IMR-90 (cell line): ENCODE measurements at regions not wholly inside any gene's neighbourhood (a gene's known extent, or its start where the extent isn't known, plus 50 kb on each side); places are given as distances from the start of the nearest gene placed in this dataset.

Experiments used
- ATAC-seq: fragments of 200-7000 bp; cut with Tn5 transposase; 2 replicates; pipeline ENCODE4 v1.9.1; 2020; ENCODE audit warnings: low read depth, mild to moderate bottlenecking, moderate library complexity
- BruUV-seq: library from RNA; stranded (reverse); fragments of 400-500 nt; replicated peaks from 2 replicates; lab custom pipeline; 2021; lab: Mats Ljungman, UMichigan
- CTCF ChIA-PET: fragments of 300-600 bp; formaldehyde crosslinking; extraction: SDS; loops from one replicate; lab custom pipeline; 2021; ENCODE audit warnings: antibody characterized with exemption; lab: Yijun Ruan, JAX
- POLR2A ChIA-PET: fragments of 300-600 bp; sonication (Branson Sonifier 250); formaldehyde crosslinking; loops from one replicate; lab custom pipeline; 2022; ENCODE audit warnings: antibody characterized with exemption; ENCODE audit not compliant: unreplicated experiment; lab: Charles Lee
- DNase-seq: peaks from one replicate; pipeline ENCODE4 v3.0.0; 2013
- H2AFZ ChIP-seq: replicated peaks from 2 replicates; pipeline ENCODE3; 2013; ENCODE audit warnings: low read length, mild to moderate bottlenecking; ENCODE audit not compliant: poor library complexity
- H2AK5ac ChIP-seq: 2 replicates; pipeline ENCODE4 v1.6.1; 2013; ENCODE audit warnings: low read depth, low read length, inconsistent platforms
- H2AK9ac ChIP-seq: replicated peaks from 2 replicates; pipeline ENCODE3; 2013; ENCODE audit warnings: mild to moderate bottlenecking, low read depth, low read length, moderate library complexity; ENCODE audit not compliant: poor library complexity
- H2BK120ac ChIP-seq: 2 replicates; pipeline ENCODE4 v1.6.1; 2013; ENCODE audit warnings: low read depth, low read length, inconsistent platforms
- H2BK15ac ChIP-seq: 3 replicates; pipeline ENCODE4 v1.6.1; 2013; ENCODE audit warnings: low read depth, low read length, inconsistent platforms
- H2BK20ac ChIP-seq: 2 replicates; pipeline ENCODE4 v1.6.1; 2013; ENCODE audit warnings: low read depth, mild to moderate bottlenecking, inconsistent platforms, low read length, moderate library complexity
- H2BK5ac ChIP-seq: 2 replicates; pipeline ENCODE4 v1.6.1; 2013; ENCODE audit warnings: mild to moderate bottlenecking, low read depth, low read length, inconsistent platforms; ENCODE audit not compliant: poor library complexity, severe bottlenecking
- H3K14ac ChIP-seq: replicated peaks from 2 replicates; pipeline ENCODE4 v1.6.1; 2013; ENCODE audit warnings: low read depth, low read length, inconsistent platforms
- H3K18ac ChIP-seq: 2 replicates; pipeline ENCODE4 v1.6.1; 2013; ENCODE audit warnings: low read depth, low read length, control low read depth
- H3K23ac ChIP-seq: 2 replicates; pipeline ENCODE4 v1.6.1; 2013; ENCODE audit warnings: low read depth, low read length, inconsistent platforms
- H3K27ac ChIP-seq: 2 replicates; pipeline ENCODE4 v1.5.1; 2013; ENCODE audit warnings: mild to moderate bottlenecking, control low read depth, low read length; ENCODE audit not compliant: insufficient read depth
- H3K27me3 ChIP-seq: 2 replicates; pipeline ENCODE4 v1.6.1; 2013; ENCODE audit warnings: low read length; ENCODE audit not compliant: control insufficient read depth, insufficient read depth
- H3K36me3 ChIP-seq: 2 replicates; pipeline ENCODE4 v1.6.1; 2013; ENCODE audit warnings: low read length, mixed read lengths; ENCODE audit not compliant: control insufficient read depth, insufficient read depth
- H3K4ac ChIP-seq: 2 replicates; pipeline ENCODE4 v1.6.1; 2013; ENCODE audit warnings: low read depth, low read length, inconsistent platforms
- H3K4me1 ChIP-seq: 2 replicates; pipeline ENCODE4 v1.6.1; 2013; ENCODE audit warnings: low read length, mixed read lengths; ENCODE audit not compliant: control insufficient read depth, insufficient read depth
- H3K4me2 ChIP-seq: 2 replicates; pipeline ENCODE4 v1.6.1; 2013; ENCODE audit warnings: low read depth, mild to moderate bottlenecking, control low read depth, low read length, moderate library complexity
- H3K4me3 ChIP-seq: 2 replicates; pipeline ENCODE4 v1.5.1; 2013; ENCODE audit warnings: low read depth, mild to moderate bottlenecking, control low read depth, low read length, moderate library complexity; ENCODE audit not compliant: insufficient read depth
- H3K56ac ChIP-seq: 2 replicates; pipeline ENCODE4 v1.6.1; 2013; ENCODE audit warnings: low read length, inconsistent platforms; ENCODE audit not compliant: insufficient read depth; ENCODE audit errors: extremely low read depth
- H3K79me1 ChIP-seq, 2 experiments: 2 replicates each; pipeline ENCODE4 v1.6.1; 2013; ENCODE audit warnings: low read length in 2 of 2, inconsistent platforms in 1 of 2, low read depth in 1 of 2
- H3K9ac ChIP-seq: 2 replicates; pipeline ENCODE4 v1.6.1; 2013; ENCODE audit warnings: low read depth, low read length, control low read depth
- H3K9me1 ChIP-seq: 2 replicates; pipeline ENCODE4 v1.6.1; 2013; ENCODE audit warnings: low read length, inconsistent platforms; ENCODE audit not compliant: insufficient read depth
- H3K9me3 ChIP-seq: 2 replicates; pipeline ENCODE4 v1.6.1; 2013; ENCODE audit warnings: low read length; ENCODE audit not compliant: control insufficient read depth, insufficient read depth
- H4K20me1 ChIP-seq: 2 replicates; pipeline ENCODE4 v1.6.1; 2013; ENCODE audit warnings: low read length, inconsistent platforms; ENCODE audit not compliant: insufficient read depth
- H4K5ac ChIP-seq: 2 replicates; pipeline ENCODE4 v1.6.1; 2013; ENCODE audit warnings: mild to moderate bottlenecking, low read depth, low read length, control low read depth
- H4K8ac ChIP-seq, 2 experiments: 2 replicates each; pipeline ENCODE4 v1.6.1; 2013; ENCODE audit warnings: low read depth in 2 of 2, low read length in 2 of 2, control low read depth in 1 of 2, inconsistent platforms in 1 of 2
- H4K91ac ChIP-seq: 2 replicates; pipeline ENCODE4 v1.6.1; 2013; ENCODE audit warnings: low read depth, low read length, inconsistent platforms; ENCODE audit not compliant: insufficient read depth
- BHLHE40 ChIP-seq: fragments of 150-350 bp; IDR thresholded peaks from 2 replicates; pipeline ENCODE4 v1.6.1; 2016; ENCODE audit warnings: mild to moderate bottlenecking, low read depth, low read length
- CEBPB ChIP-seq: IDR thresholded peaks from 2 replicates; pipeline ENCODE4 v1.6.1; 2012; ENCODE audit warnings: low read depth, low read length, improper control_type of control experiment
- CHD1 ChIP-seq: IDR thresholded peaks from 2 replicates; pipeline ENCODE4 v1.6.1; 2012; ENCODE audit warnings: low read depth, low read length, improper control_type of control experiment
- FOS ChIP-seq: fragments of 150-350 bp; IDR thresholded peaks from 2 replicates; pipeline ENCODE4 v1.6.1; 2016; ENCODE audit warnings: low read depth, low read length
- MAZ ChIP-seq: IDR thresholded peaks from 2 replicates; pipeline ENCODE4 v1.6.1; 2012; ENCODE audit warnings: low read depth, mild to moderate bottlenecking, low read length, improper control_type of control experiment, moderate library complexity, borderline replicate concordance
- MXI1 ChIP-seq: IDR thresholded peaks from 2 replicates; pipeline ENCODE4 v1.6.1; 2012; ENCODE audit warnings: low read depth, mild to moderate bottlenecking, low read length, moderate library complexity, borderline replicate concordance
- NFE2L2 ChIP-seq: fragments of 150-350 bp; IDR thresholded peaks from 2 replicates; pipeline ENCODE4 v1.6.1; 2016; ENCODE audit warnings: low read depth, mild to moderate bottlenecking, low read length
- POLR2A ChIP-seq: IDR thresholded peaks from 2 replicates; pipeline ENCODE4 v1.6.1; 2012; ENCODE audit warnings: mild to moderate bottlenecking, low read depth, low read length
- RAD21 ChIP-seq: IDR thresholded peaks from 2 replicates; pipeline ENCODE4 v1.6.1; 2012; ENCODE audit warnings: low read length, improper control_type of control experiment
- RCOR1 ChIP-seq: IDR thresholded peaks from 2 replicates; pipeline ENCODE4 v1.6.1; 2012; ENCODE audit warnings: mild to moderate bottlenecking, low read length, improper control_type of control experiment; ENCODE audit not compliant: insufficient replicate concordance
- RFX5 ChIP-seq: IDR thresholded peaks from 2 replicates; pipeline ENCODE4 v1.8.0; 2012; ENCODE audit warnings: low read depth, mild to moderate bottlenecking, low read length, moderate library complexity
- SMC3 ChIP-seq: fragments of 150-350 bp; IDR thresholded peaks from 2 replicates; pipeline ENCODE4 v1.6.1; 2016; ENCODE audit warnings: low read depth, mild to moderate bottlenecking, antibody characterized with exemption, low read length, moderate library complexity
- WGBS, 2 experiments: methylation state at CpG; one replicate each; pipeline versions ENCODE4 v1.1.5 to v1.1.7; 2013; ENCODE audit warnings: missing lambda C conversion rate in 2 of 2; ENCODE audit not compliant: insufficient read length in 1 of 2; ENCODE audit errors: extremely low coverage in 2 of 2; 5-methylcytosine and 5-hydroxymethylcytosine counted together
- dilution Hi-C: fragments of 300-500 bp; cut with HindIII; formaldehyde crosslinking; loops from one replicate; pipeline ENCODE4 v1.14.3; 2018; ENCODE audit warnings: low sequenced_read_pairs; ENCODE audit not compliant: unreplicated experiment
- in situ Hi-C: fragments of 300-500 bp; cut with MboI; formaldehyde crosslinking; loops from 3 replicates; pipeline ENCODE4 v1.14.3; 2019; ENCODE audit warnings: low sequenced_read_pairs, inconsistent platforms, mixed read lengths
- intact Hi-C: fragments of 100-400 bp; cut with micrococcal nuclease; formaldehyde crosslinking; loops from 2 replicates; pipeline ENCODE4 v1.10.0; 2022
- TF ChIP-seq, protein P1 (sequence below): fragments of 150-350 bp; IDR thresholded peaks from 2 replicates; pipeline ENCODE4 v1.6.1; 2016; ENCODE audit warnings: low read depth, mild to moderate bottlenecking, low read length, moderate library complexity, borderline replicate concordance
- TF ChIP-seq, protein P2 (sequence below): fragments of 150-350 bp; IDR thresholded peaks from 2 replicates; pipeline ENCODE4 v1.6.1; 2017; ENCODE audit warnings: mild to moderate bottlenecking, antibody characterized with exemption, low read length, low read depth
- TF ChIP-seq, protein P3 (sequence below): conservative IDR thresholded peaks from 2 replicates; pipeline ENCODE4 v1.5.1; 2012; ENCODE audit warnings: mild to moderate bottlenecking, low read depth, low read length, improper control_type of control experiment

DNA sequence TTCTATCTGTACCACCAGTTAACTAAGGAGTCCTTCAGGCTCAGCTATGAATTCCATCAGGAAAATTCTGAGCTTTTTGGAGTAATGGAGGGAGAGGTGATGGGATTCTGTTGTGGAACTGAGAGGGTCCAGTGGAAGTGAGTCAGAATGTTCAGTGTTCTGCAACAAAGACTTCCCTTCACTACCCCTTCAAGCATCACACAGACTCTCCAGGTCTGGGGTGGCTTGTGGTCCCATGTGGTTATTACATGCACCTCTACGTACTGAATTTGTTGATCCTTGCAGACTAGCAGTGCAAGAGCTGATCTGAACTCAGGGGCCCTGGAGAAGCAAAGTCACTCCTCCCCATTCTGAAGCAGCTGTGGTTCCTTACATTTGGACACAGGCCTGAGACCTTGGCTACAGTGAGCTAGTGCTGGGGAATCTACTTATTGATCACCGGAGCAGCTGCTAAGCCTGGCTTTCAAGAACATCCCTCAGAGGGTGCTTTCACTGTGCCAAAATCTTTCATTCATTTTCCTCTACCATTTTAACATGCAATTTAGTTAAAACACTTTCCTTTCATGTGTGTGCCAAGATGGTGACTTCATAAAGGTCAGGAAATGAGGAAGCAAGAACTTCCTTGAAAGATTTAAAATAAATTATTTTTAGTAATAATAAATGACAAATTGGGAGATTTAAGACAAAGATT is 75.0 kb upstream of the TNC start:
- Histone ChIP-seq H3K23ac (0 out of 2 replicates have a peak overlapping the region, but pooled peaks have one; percentile 11), H3K4ac (peak overlapping the region; percentile 41), H3K4me2 (no peak overlapping the region), H3K18ac (no peak overlapping the region), H2BK120ac (peak overlapping the region; percentile 1; the same call in 1 of the 2 replicates), H3K27me3 (no peaks in the 10 kb centered on the region), H2BK20ac (peak overlapping the region; percentile 8; the same call in 1 of the 2 replicates), H2BK5ac (no peak overlapping the region), H2AK9ac (no peak overlapping the region), H2BK15ac (peak overlapping the region; percentile 42; the same call in 2 of the 3 replicates), H3K4me3 (no peak overlapping the region), H3K9me1 (no peaks in the 10 kb centered on the region), H2AFZ (peak overlapping the region; percentile 23), H4K20me1 (no peaks in the 10 kb centered on the region), H3K9ac (no peak overlapping the region), H2AK5ac (0 out of 2 replicates have a peak overlapping the region, but pooled peaks have one; percentile 45), H4K5ac (no peak overlapping the region), H4K8ac (0 out of 4 replicates have a peak overlapping the region, but pooled peaks have one; percentile 12 to 17), H3K56ac (no peak overlapping the region), H3K14ac (no peak overlapping the region; the same call in 1 of the 2 replicates), H3K79me1 (no peaks in the 10 kb centered on the region), H3K9me3 (peaks cover 5% of the 10 kb centered on the region), H3K4me1 (peaks cover under 1% of the 10 kb centered on the region; the same call in 1 of the 2 replicates), H3K36me3 (no peaks in the 10 kb centered on the region), H3K27ac (no peak overlapping the region), H4K91ac (no peak overlapping the region; the same call in 1 of the 2 replicates)
- dilution Hi-C loops: no loop called here
- DNase-seq (peak; percentile 13), ATAC-seq (no peak)
- intact Hi-C loops: no loop called here
- no TSS peak for BruUV-seq
- in situ Hi-C loops: no loop called here
- ChIA-PET POLR2A (no interaction called here), CTCF (no interaction called here)
- WGBS, 2 experiments: no CpG with 5 or more reads among the region's 2 CpGs
- TF ChIP-seq, protein P1, sequence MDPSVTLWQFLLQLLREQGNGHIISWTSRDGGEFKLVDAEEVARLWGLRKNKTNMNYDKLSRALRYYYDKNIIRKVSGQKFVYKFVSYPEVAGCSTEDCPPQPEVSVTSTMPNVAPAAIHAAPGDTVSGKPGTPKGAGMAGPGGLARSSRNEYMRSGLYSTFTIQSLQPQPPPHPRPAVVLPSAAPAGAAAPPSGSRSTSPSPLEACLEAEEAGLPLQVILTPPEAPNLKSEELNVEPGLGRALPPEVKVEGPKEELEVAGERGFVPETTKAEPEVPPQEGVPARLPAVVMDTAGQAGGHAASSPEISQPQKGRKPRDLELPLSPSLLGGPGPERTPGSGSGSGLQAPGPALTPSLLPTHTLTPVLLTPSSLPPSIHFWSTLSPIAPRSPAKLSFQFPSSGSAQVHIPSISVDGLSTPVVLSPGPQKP: no peak
- TF ChIP-seq RAD21: no peak
- no peak for TF ChIP-seq FOS
- no peak for TF ChIP-seq MXI1
- TF ChIP-seq CHD1: no peak
- TF ChIP-seq CEBPB: no peak
- TF ChIP-seq, protein P2, sequence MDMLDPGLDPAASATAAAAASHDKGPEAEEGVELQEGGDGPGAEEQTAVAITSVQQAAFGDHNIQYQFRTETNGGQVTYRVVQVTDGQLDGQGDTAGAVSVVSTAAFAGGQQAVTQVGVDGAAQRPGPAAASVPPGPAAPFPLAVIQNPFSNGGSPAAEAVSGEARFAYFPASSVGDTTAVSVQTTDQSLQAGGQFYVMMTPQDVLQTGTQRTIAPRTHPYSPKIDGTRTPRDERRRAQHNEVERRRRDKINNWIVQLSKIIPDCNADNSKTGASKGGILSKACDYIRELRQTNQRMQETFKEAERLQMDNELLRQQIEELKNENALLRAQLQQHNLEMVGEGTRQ: no peak
- no peak for TF ChIP-seq RCOR1
- TF ChIP-seq POLR2A: no peak
- no peak for TF ChIP-seq NFE2L2
- no peak for TF ChIP-seq RFX5
- TF ChIP-seq, protein P3, sequence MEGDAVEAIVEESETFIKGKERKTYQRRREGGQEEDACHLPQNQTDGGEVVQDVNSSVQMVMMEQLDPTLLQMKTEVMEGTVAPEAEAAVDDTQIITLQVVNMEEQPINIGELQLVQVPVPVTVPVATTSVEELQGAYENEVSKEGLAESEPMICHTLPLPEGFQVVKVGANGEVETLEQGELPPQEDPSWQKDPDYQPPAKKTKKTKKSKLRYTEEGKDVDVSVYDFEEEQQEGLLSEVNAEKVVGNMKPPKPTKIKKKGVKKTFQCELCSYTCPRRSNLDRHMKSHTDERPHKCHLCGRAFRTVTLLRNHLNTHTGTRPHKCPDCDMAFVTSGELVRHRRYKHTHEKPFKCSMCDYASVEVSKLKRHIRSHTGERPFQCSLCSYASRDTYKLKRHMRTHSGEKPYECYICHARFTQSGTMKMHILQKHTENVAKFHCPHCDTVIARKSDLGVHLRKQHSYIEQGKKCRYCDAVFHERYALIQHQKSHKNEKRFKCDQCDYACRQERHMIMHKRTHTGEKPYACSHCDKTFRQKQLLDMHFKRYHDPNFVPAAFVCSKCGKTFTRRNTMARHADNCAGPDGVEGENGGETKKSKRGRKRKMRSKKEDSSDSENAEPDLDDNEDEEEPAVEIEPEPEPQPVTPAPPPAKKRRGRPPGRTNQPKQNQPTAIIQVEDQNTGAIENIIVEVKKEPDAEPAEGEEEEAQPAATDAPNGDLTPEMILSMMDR: no peak
- TF ChIP-seq SMC3: no peak
- TF ChIP-seq BHLHE40: no peak
- no peak for TF ChIP-seq MAZ
